ENCODE measurements at regions not wholly inside any gene's neighbourhood (a gene's known extent, or its start where the extent isn't known, plus 50 kb on each side); places are given as distances from the start of the nearest gene placed in this dataset.

DNA sequence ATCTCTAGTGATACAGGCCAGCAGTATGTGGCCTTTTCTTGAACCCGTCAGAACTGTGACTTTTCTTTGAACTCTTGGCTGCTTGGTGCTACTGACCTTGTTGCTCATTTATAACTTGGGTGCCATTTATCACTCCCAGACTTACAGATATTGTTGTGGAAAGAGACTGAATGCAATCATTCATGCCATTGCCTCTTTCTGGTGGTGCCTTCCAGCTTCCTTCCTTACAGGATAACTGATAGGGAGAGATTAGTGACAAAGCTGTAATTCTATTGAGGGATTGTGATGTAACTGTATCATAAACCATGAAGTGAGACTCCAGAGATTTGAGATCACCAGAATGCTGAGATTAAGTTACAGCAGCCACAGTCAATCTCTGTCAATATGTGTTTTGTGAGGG, 256.5 kb downstream of the USP25 start:
- no peak overlapping the region for H3K4me3 ChIP-seq (ENCODE audit: control insufficient read depth, low read depth, low read length)
- DNase-seq (ENCODE audit: low read depth): no peak
- no peak for TF ChIP-seq CTCF (conservative IDR thresholded peaks at IDR 0.05; ENCODE audit: control insufficient read depth, insufficient read depth, low read depth, low read length)

GRCh38 chr21:15992171-15992570, 262.4 kb downstream of the USP25 start:
- no peak overlapping the region for H3K4me3 ChIP-seq (ENCODE audit: control insufficient read depth, low read depth, low read length)
- DNase-seq (ENCODE audit: low read depth): peak; percentile 83
- no peak for TF ChIP-seq CTCF (conservative IDR thresholded peaks at IDR 0.05; ENCODE audit: control insufficient read depth, insufficient read depth, low read depth, low read length)

DNA sequence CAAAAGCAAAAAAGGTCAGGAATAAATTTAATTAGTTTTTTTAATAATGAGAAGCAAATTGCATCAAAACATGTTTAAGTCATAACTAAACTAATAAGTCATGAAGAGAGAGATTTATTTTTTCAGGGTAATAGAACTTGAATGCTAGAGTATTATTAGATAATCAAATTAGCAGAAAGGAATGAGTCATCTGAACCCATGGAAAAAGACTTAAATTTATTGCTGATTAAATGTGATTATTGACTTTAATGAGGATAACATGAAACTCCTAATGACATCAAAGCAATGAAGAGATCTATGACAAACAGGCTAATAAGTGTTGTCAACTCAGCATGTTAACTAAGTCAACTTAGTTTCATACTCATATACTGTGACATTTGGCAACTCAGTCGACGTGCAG, 264.2 kb downstream of the USP25 start:
- no peak for DNase-seq (ENCODE audit: low read depth)
- no peak overlapping the region for H3K4me3 ChIP-seq (ENCODE audit: control insufficient read depth, low read depth, low read length)
- no peak for TF ChIP-seq CTCF (conservative IDR thresholded peaks at IDR 0.05; ENCODE audit: control insufficient read depth, insufficient read depth, low read depth, low read length)

DNA sequence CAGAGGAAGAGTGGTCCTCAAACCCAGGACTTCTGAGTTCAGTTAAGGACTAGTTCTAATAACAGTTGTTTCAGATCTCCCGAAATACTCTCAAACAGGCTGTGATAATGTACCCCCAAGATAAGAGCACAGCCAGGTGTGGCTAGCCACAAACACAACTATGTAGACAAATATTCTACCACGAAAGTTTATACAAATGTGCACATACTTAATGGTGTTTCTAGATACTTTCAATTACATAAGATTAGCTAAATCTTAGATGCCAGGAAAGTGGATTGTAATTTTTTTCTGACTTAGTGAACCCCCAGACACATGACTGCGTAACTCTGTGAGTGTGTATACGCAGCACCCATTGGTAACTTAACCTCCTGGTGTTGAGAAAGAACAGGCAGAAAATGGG, 270.0 kb downstream of the USP25 start:
- no peak for DNase-seq (ENCODE audit: low read depth)
- TF ChIP-seq CTCF (conservative IDR thresholded peaks at IDR 0.05; ENCODE audit: control insufficient read depth, insufficient read depth, low read depth, low read length): no peak
- H3K4me3 ChIP-seq (ENCODE audit: control insufficient read depth, low read depth, low read length): no peak overlapping the region

DNA sequence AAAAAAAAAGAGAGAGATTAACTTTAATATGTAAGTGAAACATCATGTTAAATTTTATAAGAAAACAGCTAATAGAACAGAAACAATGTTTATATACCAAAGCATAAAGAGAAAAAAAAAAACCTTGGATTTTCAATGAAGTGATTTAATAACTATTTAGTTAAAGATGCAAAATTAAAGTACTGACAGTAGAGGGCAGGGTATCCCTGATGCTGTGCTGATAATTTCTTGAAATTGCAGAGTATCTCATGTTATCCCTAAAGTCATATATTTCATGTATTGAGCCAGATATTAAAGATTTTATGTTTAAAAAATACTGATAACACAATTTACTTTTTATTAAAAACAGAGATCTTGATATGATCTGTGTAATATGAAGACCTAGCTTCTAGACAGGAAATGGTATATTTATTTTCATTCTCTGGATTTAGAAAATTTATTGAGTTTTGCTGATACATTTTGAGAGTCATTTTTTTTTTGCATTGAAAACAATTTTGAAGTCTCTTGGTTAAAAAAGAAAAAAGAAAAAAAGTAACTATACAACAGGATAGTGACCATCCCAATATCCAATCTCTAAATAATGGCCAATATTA, 273.2 kb downstream of the USP25 start:
- DNase-seq (ENCODE audit: low read depth): peak; percentile 64
- H3K4me3 ChIP-seq (ENCODE audit: control insufficient read depth, low read depth, low read length): no peak overlapping the region
- peak; percentile 71 for TF ChIP-seq CTCF (conservative IDR thresholded peaks at IDR 0.05; ENCODE audit: control insufficient read depth, insufficient read depth, low read depth, low read length)

GRCh38 chr21:16004086-16004485, 274.3 kb downstream of the USP25 start:
- DNase-seq (ENCODE audit: low read depth): peak; percentile 43
- no peak overlapping the region for H3K4me3 ChIP-seq (ENCODE audit: control insufficient read depth, low read depth, low read length)
- no peak for TF ChIP-seq CTCF (conservative IDR thresholded peaks at IDR 0.05; ENCODE audit: control insufficient read depth, insufficient read depth, low read depth, low read length)

- no peak for TF ChIP-seq CTCF (conservative IDR thresholded peaks at IDR 0.05; ENCODE audit: control insufficient read depth, insufficient read depth, low read depth, low read length)
- no peak overlapping the region for H3K4me3 ChIP-seq (ENCODE audit: control insufficient read depth, low read depth, low read length)
- no peak for DNase-seq (ENCODE audit: low read depth)
Observed at GRCh38 chr21:16004523-16004922, 274.7 kb downstream of the USP25 start.

All from fibroblast of mammary gland (primary cell).